GM19468 (cell line): ENCODE measurements at regions not wholly inside any gene's neighbourhood (a gene's known extent, or its start where the extent isn't known, plus 50 kb on each side); places are given as distances from the start of the nearest gene placed in this dataset.
"Not testable (repeated sequence)": the region's sequence is repeated elsewhere in the genome, so short reads cannot be mapped to it uniquely, and the experiment has no call there.

Experiments
- ATAC-seq: cut with Tn5 transposase; IDR thresholded peaks from one replicate; pipeline ENCODE4 v1.9.1; 2021; ENCODE audit warnings: mild to moderate bottlenecking, moderate library complexity, moderate number of reproducible peaks; ENCODE audit not compliant: unreplicated experiment; ENCODE audit errors: extremely low read depth

DNA sequence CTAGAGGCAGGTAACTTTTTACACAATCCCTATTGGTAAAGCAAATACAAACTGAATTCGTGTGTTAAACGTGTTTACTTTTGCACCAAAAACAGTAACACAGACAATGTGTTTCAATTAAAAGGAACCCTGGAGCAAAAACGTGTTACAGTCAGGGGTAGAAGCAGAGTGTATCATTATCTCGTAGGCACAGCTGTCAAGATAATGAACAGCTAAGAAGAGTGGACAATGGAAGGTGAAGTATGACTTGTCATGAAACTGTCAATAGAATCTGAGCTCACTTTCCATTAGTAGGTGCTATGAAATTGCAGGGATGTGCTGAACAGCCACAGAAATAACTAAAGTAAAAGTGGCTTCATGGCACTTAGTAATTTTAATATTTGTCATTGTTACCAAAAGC lies 1229.8 kb upstream of the WWC1 start:
- ATAC-seq: no peak

DNA sequence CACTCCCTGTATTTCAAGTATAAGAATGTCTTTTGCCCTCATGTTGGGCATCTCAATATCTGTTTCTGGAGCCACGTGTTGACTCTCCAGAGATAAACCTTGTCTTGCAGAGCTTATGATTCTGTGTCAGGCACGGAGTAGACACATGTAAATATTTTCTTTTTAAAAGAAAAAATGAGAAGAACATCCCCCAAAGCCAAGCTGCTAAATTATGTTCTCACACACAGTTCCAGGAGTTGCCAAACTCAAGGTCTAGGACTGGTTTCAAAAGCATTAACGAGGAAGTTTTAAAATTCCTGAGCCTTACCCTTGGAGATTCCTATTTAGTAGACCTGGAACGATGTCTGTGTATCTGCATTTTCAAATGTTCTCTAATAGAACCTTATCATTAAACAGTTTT lies 1228.3 kb upstream of the WWC1 start:
- no peak for ATAC-seq

DNA sequence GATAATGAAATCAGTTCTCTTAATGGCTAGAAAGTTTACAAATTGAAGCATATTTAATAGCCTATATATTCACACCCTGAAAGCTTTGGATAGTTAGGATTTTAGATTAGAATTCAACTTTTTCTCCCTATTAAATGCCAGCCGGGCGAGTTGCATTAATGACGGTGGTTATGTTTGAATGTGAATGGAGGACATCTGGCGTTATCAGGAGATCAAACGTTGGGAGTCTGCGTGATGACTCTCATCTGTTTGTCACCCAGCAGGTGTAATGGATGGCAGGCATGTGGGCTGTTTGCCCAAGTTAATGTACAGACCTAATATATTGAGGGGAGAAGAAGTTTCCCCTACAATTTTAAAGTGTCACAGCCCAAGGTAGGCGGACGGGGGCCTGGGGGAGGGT lies 1227.7 kb upstream of the WWC1 start:
- no peak for ATAC-seq

- no peak for ATAC-seq
Observed at GRCh38 chr5:167064198-167064776, 1227.2 kb upstream of the WWC1 start.

- no peak for ATAC-seq
Observed at GRCh38 chr5:167065794-167066193, 1225.7 kb upstream of the WWC1 start.

DNA sequence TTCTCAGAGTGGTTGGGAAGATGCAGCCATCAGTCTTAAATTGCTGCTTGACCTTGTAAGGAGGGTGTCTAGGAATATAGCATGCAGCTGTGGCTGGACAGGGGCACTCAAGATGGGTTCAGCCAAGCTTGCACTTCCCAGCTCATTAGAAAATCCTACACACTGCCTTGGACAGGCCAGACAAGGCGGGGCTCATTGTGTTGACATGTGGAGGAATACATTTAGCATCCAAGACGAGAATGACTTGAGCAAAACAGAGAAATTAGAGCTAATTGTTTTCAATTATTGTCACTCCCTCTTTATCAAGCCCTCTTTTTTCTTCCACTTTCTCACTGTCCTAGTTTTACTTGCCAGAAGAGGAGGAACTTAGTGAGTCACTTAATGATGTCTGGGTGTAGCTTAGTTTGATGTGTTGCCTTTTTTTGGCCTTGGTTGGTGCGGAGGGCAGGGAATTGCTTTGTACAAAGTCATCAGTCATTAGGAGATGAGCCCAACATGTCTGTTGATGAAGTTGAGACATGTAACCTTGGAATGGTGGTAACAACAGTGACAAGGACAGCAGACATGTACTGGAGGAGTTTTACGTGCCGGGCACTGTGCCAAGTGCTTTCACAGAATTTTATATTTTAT lies 1219.3 kb upstream of the WWC1 start:
- no peak for ATAC-seq

GRCh38 chr5:167081561-167081960 lies 1209.9 kb upstream of the WWC1 start:
- no peak for ATAC-seq

GRCh38 chr5:167096816-167097215 lies 1194.6 kb upstream of the WWC1 start:
- ATAC-seq: no peak

DNA sequence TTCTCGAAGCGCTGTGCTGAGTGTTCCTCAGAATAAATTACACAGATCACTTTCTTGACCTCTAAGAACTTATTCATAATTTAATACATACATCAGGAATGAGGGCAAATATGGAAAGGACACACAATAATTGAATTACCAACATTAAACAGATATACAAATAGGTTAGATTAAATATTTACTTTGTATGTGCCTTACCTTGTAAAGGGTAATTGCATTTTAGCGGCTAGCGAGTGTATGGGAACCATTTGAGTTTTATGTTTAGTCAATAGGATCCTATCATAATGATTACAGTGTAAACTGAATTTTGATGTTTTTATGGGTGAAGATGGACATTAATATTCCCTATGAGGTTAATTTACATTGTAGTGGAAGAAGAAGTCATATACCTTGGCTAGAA lies 1187.1 kb upstream of the WWC1 start:
- no peak for ATAC-seq

DNA sequence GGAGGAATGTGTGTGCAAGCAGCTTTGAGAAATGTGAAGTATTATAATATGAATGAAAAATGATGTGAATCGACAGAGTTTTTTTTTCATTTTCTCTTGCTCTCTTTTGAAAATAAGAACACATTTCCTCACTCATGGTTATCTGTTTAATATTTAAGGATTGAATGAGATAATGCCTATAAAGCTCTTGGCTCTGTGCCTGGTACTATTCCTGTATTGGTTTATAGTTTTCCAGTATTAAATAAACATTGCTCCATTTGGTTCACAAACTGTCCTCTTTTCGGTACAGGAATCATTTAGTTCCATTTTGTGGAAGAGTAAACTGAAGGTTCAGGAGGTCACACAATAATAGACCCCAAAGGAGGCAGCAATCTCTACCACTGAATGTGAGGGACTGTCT lies 1185.5 kb upstream of the WWC1 start:
- no peak for ATAC-seq

DNA sequence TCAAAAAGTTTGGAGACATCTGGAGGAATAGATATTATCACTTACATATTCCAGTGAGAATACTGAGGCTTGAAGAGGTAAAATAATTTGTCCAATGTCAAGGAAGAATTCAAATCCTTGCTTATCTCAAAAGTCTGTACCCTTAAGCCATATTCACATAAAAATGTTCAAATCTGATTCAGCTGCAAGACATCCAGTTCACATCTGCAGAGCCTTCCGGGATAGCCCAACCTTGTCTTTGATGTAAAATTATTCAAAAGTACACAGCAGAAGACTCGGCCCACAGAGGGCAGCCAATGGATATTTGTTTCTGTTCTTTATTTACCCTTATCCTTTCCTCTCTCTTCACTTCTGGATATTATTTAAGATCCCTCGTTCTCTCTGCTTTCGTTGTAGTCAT lies 1183.8 kb upstream of the WWC1 start:
- ATAC-seq: no peak

DNA sequence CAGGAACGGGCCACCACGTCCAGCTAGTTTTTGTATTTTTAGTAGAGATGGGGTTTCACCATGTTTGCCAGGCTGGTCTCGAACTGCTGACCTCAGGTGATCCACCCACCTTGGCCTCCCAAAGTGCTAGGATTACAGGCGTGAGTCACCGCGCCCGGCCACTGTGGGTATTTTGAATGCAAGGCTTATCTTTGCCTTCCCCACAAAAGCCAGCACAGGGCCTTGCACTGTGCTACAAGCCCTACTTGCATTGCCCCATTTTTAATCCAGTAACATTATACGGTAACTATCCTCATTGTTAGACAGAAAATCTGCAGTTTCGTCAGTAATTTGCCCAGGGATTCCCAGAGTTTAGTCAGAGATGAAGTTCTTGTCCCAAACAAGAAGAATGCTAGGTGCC lies 1183.2 kb upstream of the WWC1 start:
- not testable (repeated sequence) for ATAC-seq

DNA sequence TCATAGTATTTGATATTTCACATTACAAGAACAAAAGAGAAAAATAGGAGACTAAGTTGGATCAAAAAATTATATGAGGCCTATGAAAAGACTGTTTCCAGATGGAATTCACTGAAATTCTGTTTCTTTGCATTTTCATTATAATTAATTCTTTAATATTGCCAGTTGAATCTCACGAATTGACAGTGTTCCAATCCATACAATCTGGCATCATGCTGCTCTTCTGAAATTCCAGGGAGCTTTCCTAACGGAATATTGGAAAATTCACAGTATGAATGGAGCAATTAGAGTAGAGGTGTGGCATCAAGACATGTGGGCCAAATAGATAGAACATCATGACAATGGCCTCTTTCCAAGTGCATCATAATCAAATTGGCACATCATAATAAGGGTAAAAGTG lies 1178.9 kb upstream of the WWC1 start:
- no peak for ATAC-seq

- no peak for ATAC-seq
Observed at GRCh38 chr5:167122267-167122666, 1169.2 kb upstream of the WWC1 start.

- no peak for ATAC-seq
Observed at GRCh38 chr5:167123126-167123525, 1168.3 kb upstream of the WWC1 start.

DNA sequence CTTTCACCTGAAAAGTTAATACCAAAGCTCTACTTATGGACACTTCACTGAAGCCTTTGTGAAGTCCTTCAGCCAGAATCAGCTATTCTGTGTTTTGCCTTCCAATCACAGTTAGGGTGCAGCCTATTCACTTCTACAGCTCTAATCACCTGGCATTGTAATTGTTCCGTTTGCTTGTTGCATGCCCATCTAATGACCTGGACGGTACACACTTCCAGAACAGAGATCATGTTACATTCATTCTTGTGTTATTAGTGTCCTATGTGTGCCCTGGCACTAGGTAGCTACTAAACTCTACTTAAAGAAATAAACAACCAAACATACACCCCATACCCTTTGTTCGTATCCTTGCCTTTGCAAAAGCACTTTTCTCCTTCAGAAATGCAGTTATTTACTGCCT lies 1162.9 kb upstream of the WWC1 start:
- no peak for ATAC-seq

DNA sequence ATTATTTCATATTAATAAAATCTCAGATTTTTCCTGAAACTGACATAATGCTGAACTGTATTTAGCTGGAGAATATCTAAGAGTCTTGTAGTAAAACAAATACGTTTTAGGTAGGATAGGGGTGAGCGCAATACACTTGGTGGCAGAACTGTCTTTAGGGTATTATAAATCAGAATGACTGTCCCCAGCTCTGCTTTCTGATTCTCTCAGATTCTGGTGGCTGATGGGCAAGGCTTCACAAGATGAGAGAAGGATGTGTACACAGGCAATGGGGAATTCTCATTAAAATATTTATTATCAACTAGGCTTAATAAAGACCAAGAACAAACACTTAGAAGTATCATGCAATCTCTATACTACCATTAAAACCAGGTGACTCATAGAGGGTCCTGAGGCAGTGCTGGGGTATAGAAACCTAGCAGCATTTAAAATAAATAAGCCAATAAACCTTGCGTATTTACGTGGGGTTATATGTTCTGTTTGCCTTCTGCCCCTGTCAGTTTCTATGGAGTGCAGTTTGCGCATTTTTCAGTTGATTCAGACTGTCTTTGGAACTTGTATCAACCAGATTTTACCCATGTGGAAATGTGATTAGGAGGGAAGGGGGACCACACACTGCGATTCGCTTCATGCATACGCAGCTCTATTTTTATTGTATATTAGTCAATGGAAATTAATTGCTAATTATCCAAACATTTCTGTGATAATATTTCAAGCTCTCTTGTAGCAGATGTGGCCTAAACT lies 1150.7 kb upstream of the WWC1 start:
- ATAC-seq: no peak

DNA sequence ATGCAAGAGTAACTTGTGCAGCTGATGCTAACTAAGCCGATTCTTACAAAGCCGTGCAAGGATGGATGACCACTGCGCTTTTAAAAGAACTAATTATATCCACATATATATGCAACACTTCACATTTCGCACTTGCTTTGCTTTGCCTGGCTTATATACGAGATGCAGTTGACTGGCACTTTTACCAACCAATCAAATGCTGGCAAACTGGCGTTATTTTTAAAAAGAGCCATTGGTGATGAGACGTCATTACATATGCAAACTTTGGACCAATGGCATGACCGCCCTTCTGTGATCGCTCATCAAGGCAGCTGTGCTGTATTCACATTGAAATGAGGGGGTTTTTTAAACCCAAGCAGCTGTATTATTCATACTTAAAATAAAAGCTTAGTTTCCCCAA lies 1147.7 kb upstream of the WWC1 start:
- no peak for ATAC-seq

GRCh38 chr5:167145841-167146240 lies 1145.6 kb upstream of the WWC1 start:
- no peak for ATAC-seq

DNA sequence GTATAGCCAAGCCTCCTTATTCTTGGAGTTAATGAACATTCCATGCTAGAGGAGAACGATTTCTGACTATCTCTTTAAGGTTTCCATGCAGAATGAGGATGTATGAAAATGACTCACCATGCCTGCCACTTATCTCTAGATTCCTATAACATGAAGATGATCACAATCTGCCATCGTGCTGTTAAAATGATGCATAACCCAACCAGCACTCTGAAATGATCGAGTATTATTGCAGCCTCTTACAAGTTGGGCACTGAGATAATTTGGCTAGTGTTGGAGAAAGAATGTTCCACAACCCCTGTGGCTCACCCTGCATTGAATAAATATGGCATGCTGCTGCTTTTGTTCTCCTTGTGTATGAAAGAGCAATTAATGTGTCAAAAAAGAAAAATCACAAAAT lies 1143.6 kb upstream of the WWC1 start:
- no peak for ATAC-seq

DNA sequence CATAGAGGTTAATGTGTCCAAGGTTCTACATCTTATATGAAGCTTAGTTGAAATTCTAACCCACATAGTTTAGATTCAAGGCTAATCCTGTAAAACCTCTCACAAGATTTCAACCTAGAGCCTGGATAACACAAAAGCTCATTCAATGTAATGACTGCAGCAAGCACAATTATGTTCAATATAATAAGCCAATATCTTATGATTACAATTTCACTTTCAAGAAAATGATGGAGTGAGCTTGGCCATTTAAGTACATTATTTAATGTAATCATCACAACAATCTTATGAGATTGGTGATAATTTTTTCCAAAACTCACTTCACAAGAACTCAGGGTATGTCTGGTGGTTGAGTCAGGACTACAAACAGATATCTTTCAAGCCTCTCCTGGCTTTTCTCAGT lies 1140.8 kb upstream of the WWC1 start:
- ATAC-seq: no peak

- no peak for ATAC-seq
Observed at GRCh38 chr5:167152561-167152960, 1138.9 kb upstream of the WWC1 start.
